ENCODE measurements at regions not wholly inside any gene's neighbourhood (a gene's known extent, or its start where the extent isn't known, plus 50 kb on each side); places are given as distances from the start of the nearest gene placed in this dataset.

GRCh38 chr2:192566863-192567262 lies 372.1 kb upstream of the TMEFF2 start:
- Histone ChIP-seq H3K4me3 (ENCODE audit: insufficient read depth, low read depth, low read length) (no peak overlapping the region), H3K79me2 (ENCODE audit: insufficient read depth, low read length) (no peaks in the 10 kb centered on the region), H3K4me1 (ENCODE audit: insufficient read depth, low read length) (no peaks in the 10 kb centered on the region), H2AFZ (ENCODE audit: low read depth, low read length) (no peak overlapping the region), H3K9ac (ENCODE audit: low read length) (no peak overlapping the region), H3K9me3 (ENCODE audit: insufficient read depth, low read depth, low read length) (no peaks in the 10 kb centered on the region), H4K20me1 (ENCODE audit: insufficient read depth, low read length) (no peaks in the 10 kb centered on the region), H3K4me2 (ENCODE audit: low read length) (no peak overlapping the region), H3K27ac (ENCODE audit: low read depth, low read length) (no peak overlapping the region), H3K36me3 (ENCODE audit: insufficient read depth, low read length) (no peaks in the 10 kb centered on the region), H3K27me3 (ENCODE audit: insufficient read depth, low read length) (no peaks in the 10 kb centered on the region)
- Mint-ChIP-seq H3K27ac (ENCODE audit: unreplicated experiment) (no peak overlapping the region), H3K27me3 (ENCODE audit: low read depth, unreplicated experiment) (no peaks in the 10 kb centered on the region), H3K4me1 (ENCODE audit: low read depth, unreplicated experiment) (peaks cover 3% of the 10 kb centered on the region), H3K36me3 (ENCODE audit: low read depth, unreplicated experiment) (no peaks in the 10 kb centered on the region), H3K9me3 (ENCODE audit: unreplicated experiment) (no peaks in the 10 kb centered on the region), H3K4me3 (ENCODE audit: unreplicated experiment) (no peak overlapping the region)
- TF ChIP-seq EZH2 (IDR thresholded peaks at IDR 0.05; ENCODE audit: insufficient read depth, low read length) (no peak), CTCF (IDR thresholded peaks at IDR 0.05; ENCODE audit: insufficient read depth, low read depth, low read length) (no peak)
- DNase-seq (ENCODE audit: low read depth) (no peak), FAIRE-seq (no peak)

GRCh38 chr2:192560326-192560725 lies 365.6 kb upstream of the TMEFF2 start:
- Histone ChIP-seq H3K27me3 (ENCODE audit: insufficient read depth, low read length) (no peaks in the 10 kb centered on the region), H3K9me3 (ENCODE audit: insufficient read depth, low read depth, low read length) (no peaks in the 10 kb centered on the region), H2AFZ (ENCODE audit: low read depth, low read length) (no peak overlapping the region), H3K79me2 (ENCODE audit: insufficient read depth, low read length) (no peaks in the 10 kb centered on the region), H3K27ac (ENCODE audit: low read depth, low read length) (no peak overlapping the region), H3K4me2 (ENCODE audit: low read length) (no peak overlapping the region), H3K9ac (ENCODE audit: low read length) (no peak overlapping the region), H4K20me1 (ENCODE audit: insufficient read depth, low read length) (no peaks in the 10 kb centered on the region), H3K36me3 (ENCODE audit: insufficient read depth, low read length) (no peaks in the 10 kb centered on the region), H3K4me1 (ENCODE audit: insufficient read depth, low read length) (no peaks in the 10 kb centered on the region), H3K4me3 (ENCODE audit: insufficient read depth, low read depth, low read length) (no peak overlapping the region)
- TF ChIP-seq EZH2 (IDR thresholded peaks at IDR 0.05; ENCODE audit: insufficient read depth, low read length) (no peak), CTCF (IDR thresholded peaks at IDR 0.05; ENCODE audit: insufficient read depth, low read depth, low read length) (no peak)
- FAIRE-seq = no peak
- Mint-ChIP-seq H3K27me3 (ENCODE audit: low read depth, unreplicated experiment) (no peaks in the 10 kb centered on the region), H3K27ac (ENCODE audit: unreplicated experiment) (no peak overlapping the region), H3K9me3 (ENCODE audit: unreplicated experiment) (no peaks in the 10 kb centered on the region), H3K4me1 (ENCODE audit: low read depth, unreplicated experiment) (peaks cover 2% of the 10 kb centered on the region), H3K36me3 (ENCODE audit: low read depth, unreplicated experiment) (no peaks in the 10 kb centered on the region), H3K4me3 (ENCODE audit: unreplicated experiment) (no peak overlapping the region)
- no peak for DNase-seq (ENCODE audit: low read depth)

GRCh38 chr2:192559587-192559986 lies 364.9 kb upstream of the TMEFF2 start:
- Histone ChIP-seq H3K27me3 (ENCODE audit: insufficient read depth, low read length) (no peaks in the 10 kb centered on the region), H3K4me3 (ENCODE audit: insufficient read depth, low read depth, low read length) (no peak overlapping the region), H3K79me2 (ENCODE audit: insufficient read depth, low read length) (no peaks in the 10 kb centered on the region), H3K4me1 (ENCODE audit: insufficient read depth, low read length) (no peaks in the 10 kb centered on the region), H3K9me3 (ENCODE audit: insufficient read depth, low read depth, low read length) (no peaks in the 10 kb centered on the region), H3K9ac (ENCODE audit: low read length) (no peak overlapping the region), H3K36me3 (ENCODE audit: insufficient read depth, low read length) (no peaks in the 10 kb centered on the region), H2AFZ (ENCODE audit: low read depth, low read length) (no peak overlapping the region), H3K4me2 (ENCODE audit: low read length) (no peak overlapping the region), H3K27ac (ENCODE audit: low read depth, low read length) (no peak overlapping the region), H4K20me1 (ENCODE audit: insufficient read depth, low read length) (no peaks in the 10 kb centered on the region)
- Mint-ChIP-seq H3K27ac (ENCODE audit: unreplicated experiment) (no peak overlapping the region), H3K9me3 (ENCODE audit: unreplicated experiment) (no peaks in the 10 kb centered on the region), H3K4me3 (ENCODE audit: unreplicated experiment) (no peak overlapping the region), H3K36me3 (ENCODE audit: low read depth, unreplicated experiment) (no peaks in the 10 kb centered on the region), H3K27me3 (ENCODE audit: low read depth, unreplicated experiment) (no peaks in the 10 kb centered on the region), H3K4me1 (ENCODE audit: low read depth, unreplicated experiment) (peaks cover 2% of the 10 kb centered on the region)
- no peak for FAIRE-seq
- DNase-seq (ENCODE audit: low read depth) = no peak
- TF ChIP-seq CTCF (IDR thresholded peaks at IDR 0.05; ENCODE audit: insufficient read depth, low read depth, low read length) = no peak
- TF ChIP-seq EZH2 (IDR thresholded peaks at IDR 0.05; ENCODE audit: insufficient read depth, low read length) = no peak
